H9 (cell line): ENCODE measurements at regions not wholly inside any gene's neighbourhood (a gene's known extent, or its start where the extent isn't known, plus 50 kb on each side); places are given as distances from the start of the nearest gene placed in this dataset.

Source experiments
- DNase-seq: peaks from one replicate; pipeline ENCODE4 v3.0.0-alpha.2; 2017
- H2AFZ ChIP-seq: one replicate; pipeline ENCODE4 v1.6.1; 2013; ENCODE audit warnings: mild to moderate bottlenecking, low read length, control low read depth, moderate library complexity
- H2AK5ac ChIP-seq: 2 replicates; pipeline ENCODE4 v1.6.1; 2013; ENCODE audit warnings: low read length, control low read depth, mixed read lengths; ENCODE audit not compliant: insufficient read length
- H2BK120ac ChIP-seq: one replicate; pipeline ENCODE4 v1.6.1; 2013; ENCODE audit warnings: low read depth, mild to moderate bottlenecking, low read length, control low read depth, inconsistent platforms; ENCODE audit not compliant: poor library complexity, severe bottlenecking
- H2BK12ac ChIP-seq: 2 replicates; pipeline ENCODE4 v1.6.1; 2013; ENCODE audit warnings: low read length, control low read depth, mixed read lengths, low read depth; ENCODE audit not compliant: insufficient read length
- H2BK15ac ChIP-seq: 2 replicates; pipeline ENCODE4 v1.6.1; 2013; ENCODE audit warnings: low read depth, low read length, control low read depth
- H2BK20ac ChIP-seq: one replicate; pipeline ENCODE4 v1.6.1; 2013; ENCODE audit warnings: low read depth, mild to moderate bottlenecking, low read length, control low read depth, inconsistent platforms; ENCODE audit not compliant: poor library complexity, severe bottlenecking
- H2BK5ac ChIP-seq: 2 replicates; pipeline ENCODE4 v1.6.1; 2013; ENCODE audit warnings: low read length, control low read depth, mixed read lengths; ENCODE audit not compliant: insufficient read length
- H3K14ac ChIP-seq: 2 replicates; pipeline ENCODE4 v1.6.1; 2013; ENCODE audit warnings: low read length, control low read depth; ENCODE audit not compliant: insufficient read depth
- H3K18ac ChIP-seq: 2 replicates; pipeline ENCODE4 v1.6.1; 2013; ENCODE audit warnings: low read depth, mild to moderate bottlenecking, mixed read lengths, low read length, control low read depth; ENCODE audit not compliant: insufficient read length
- H3K23ac ChIP-seq: 2 replicates; pipeline ENCODE4 v1.6.1; 2013; ENCODE audit warnings: low read length, control low read depth, mixed read lengths, low read depth; ENCODE audit not compliant: insufficient read length
- H3K23me2 ChIP-seq: 2 replicates; pipeline ENCODE4 v1.6.1; 2013; ENCODE audit warnings: low read depth, mild to moderate bottlenecking, mixed read lengths, low read length, control low read depth; ENCODE audit not compliant: insufficient read length, poor library complexity, severe bottlenecking
- H3K27ac ChIP-seq: 2 replicates; pipeline ENCODE4 v1.5.1; 2013; ENCODE audit warnings: low read length, control low read depth, mixed read lengths, low read depth; ENCODE audit not compliant: insufficient read length
- H3K27me3 ChIP-seq: 2 replicates; pipeline ENCODE4 v1.6.1; 2013; ENCODE audit warnings: low read length, control low read depth, inconsistent platforms; ENCODE audit not compliant: insufficient read depth
- H3K4ac ChIP-seq: 2 replicates; pipeline ENCODE4 v1.6.1; 2013; ENCODE audit warnings: low read depth, mild to moderate bottlenecking, control low read depth, inconsistent platforms, low read length, moderate library complexity
- H3K4me1 ChIP-seq: 2 replicates; pipeline ENCODE4 v1.6.1; 2013; ENCODE audit warnings: low read length, control low read depth, inconsistent platforms; ENCODE audit not compliant: insufficient read depth
- H3K4me2 ChIP-seq: 2 replicates; pipeline ENCODE4 v1.6.1; 2013; ENCODE audit warnings: low read length, control low read depth, mixed read lengths; ENCODE audit not compliant: insufficient read length, insufficient read depth
- H3K56ac ChIP-seq: 2 replicates; pipeline ENCODE4 v1.6.1; 2013; ENCODE audit warnings: low read depth, mild to moderate bottlenecking, mixed read lengths, low read length, control low read depth; ENCODE audit not compliant: insufficient read length
- H3K79me1 ChIP-seq: 2 replicates; pipeline ENCODE4 v1.6.1; 2013; ENCODE audit warnings: low read depth, mild to moderate bottlenecking, moderate library complexity, low read length, control low read depth, inconsistent platforms; ENCODE audit not compliant: insufficient read depth, poor library complexity, severe bottlenecking
- H3K79me2 ChIP-seq: 2 replicates; pipeline ENCODE4 v1.6.1; 2013; ENCODE audit warnings: low read length, control low read depth, inconsistent platforms; ENCODE audit not compliant: insufficient read depth
- H3K9ac ChIP-seq: 2 replicates; pipeline ENCODE4 v1.6.1; 2013; ENCODE audit warnings: low read length, control low read depth, mixed read lengths; ENCODE audit not compliant: insufficient read length; ENCODE audit errors: extremely low read depth
- H3K9me3 ChIP-seq: one replicate; pipeline ENCODE4 v1.6.1; 2013; ENCODE audit warnings: low read depth, low read length, inconsistent platforms; ENCODE audit not compliant: control insufficient read depth
- H3T11ph ChIP-seq: one replicate; pipeline ENCODE4 v1.6.1; 2013; ENCODE audit warnings: mild to moderate bottlenecking, low read length, control low read depth, inconsistent platforms
- H4K20me1 ChIP-seq: one replicate; pipeline ENCODE4 v1.6.1; 2013; ENCODE audit not compliant: control insufficient read depth, insufficient read length, insufficient read depth
- H4K5ac ChIP-seq: 2 replicates; pipeline ENCODE4 v1.6.1; 2013; ENCODE audit warnings: low read depth, mild to moderate bottlenecking, mixed read lengths, low read length, control low read depth; ENCODE audit not compliant: insufficient read length
- H4K8ac ChIP-seq: replicated peaks from 2 replicates; pipeline ENCODE4 v1.6.1; 2013; ENCODE audit warnings: low read length, control low read depth, mixed read lengths, low read depth; ENCODE audit not compliant: insufficient read length
- H4K91ac ChIP-seq: 2 replicates; pipeline ENCODE4 v1.6.1; 2013; ENCODE audit warnings: low read depth, mild to moderate bottlenecking, moderate library complexity, mixed read lengths, low read length, control low read depth; ENCODE audit not compliant: insufficient read length
- H3K27ac Mint-ChIP-seq, 3 experiments: 2 replicates in 2 of 3; 3 replicates in 1 of 3; pipeline ENCODE4 v1.8.0; 2020 to 2021; ENCODE audit warnings: mixed read lengths in 3 of 3, mild to moderate bottlenecking in 1 of 3, moderate library complexity in 1 of 3
- H3K27me3 Mint-ChIP-seq: 2 replicates; pipeline ENCODE4 v1.8.0; 2021; ENCODE audit warnings: low read depth, mild to moderate bottlenecking, moderate library complexity, mixed read lengths
- H3K36me3 Mint-ChIP-seq, 3 experiments: 2 replicates in 2 of 3; 3 replicates in 1 of 3; pipeline ENCODE4 v1.8.0; 2020 to 2021; ENCODE audit warnings: low read depth in 3 of 3, mixed read lengths in 3 of 3; ENCODE audit not compliant: insufficient read depth in 1 of 3
- H3K4me1 Mint-ChIP-seq, 2 experiments: 2 replicates each; pipeline ENCODE4 v1.8.0; 2020; ENCODE audit warnings: mixed read lengths in 2 of 2
- H3K4me3 Mint-ChIP-seq, 2 experiments: 2 replicates in 1 of 2; 3 replicates in 1 of 2; pipeline ENCODE4 v1.8.0; 2020 to 2021; ENCODE audit warnings: mild to moderate bottlenecking in 2 of 2, mixed read lengths in 2 of 2, moderate library complexity in 1 of 2
- H3K9me3 Mint-ChIP-seq, 2 experiments: 2 replicates in 1 of 2; 3 replicates in 1 of 2; pipeline ENCODE4 v1.8.0; 2020; ENCODE audit warnings: mild to moderate bottlenecking in 2 of 2, mixed read lengths in 2 of 2, moderate library complexity in 1 of 2
- WGBS: extraction: QIAGEN DNeasy Blood & Tissue Kit; methylation state at CpG from one replicate; pipeline ENCODE4 v1.1.7; 2013; ENCODE audit warnings: missing lambda C conversion rate, low lambda C conversion rate, mixed read lengths; ENCODE audit not compliant: insufficient read length; ENCODE audit errors: extremely low coverage; 5-methylcytosine and 5-hydroxymethylcytosine counted together
- TF ChIP-seq, protein P1 (sequence below): fragments of 200-600 bp; sonication (generic); conservative IDR thresholded peaks from 3 replicates; pipeline ENCODE4 v1.8.0; 2021; ENCODE audit warnings: antibody characterized with exemption, mild to moderate bottlenecking

DNA sequence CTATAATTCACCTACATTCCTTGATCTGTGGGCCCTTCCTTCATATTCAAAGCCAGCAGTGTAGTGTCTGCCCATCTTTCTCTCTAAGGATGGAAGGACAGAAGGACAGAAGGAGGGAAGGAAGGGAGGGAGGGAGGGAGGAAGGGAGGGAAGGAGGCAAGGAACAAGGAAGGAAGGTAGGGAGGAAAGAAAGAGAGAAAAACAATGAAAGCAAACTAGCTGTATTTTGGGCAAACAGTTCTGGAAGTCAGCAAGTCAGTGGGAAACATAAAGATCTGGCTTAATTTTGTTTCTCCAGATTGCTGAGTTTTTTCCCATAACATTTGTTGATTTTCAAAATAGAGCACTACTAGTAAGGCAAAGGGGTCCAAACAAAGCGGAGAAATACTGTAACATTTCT, 555.2 kb upstream of the EPHA5 start:
- Histone ChIP-seq H2BK20ac (no peak overlapping the region), H3T11ph (no peak overlapping the region), H3K79me1 (no peaks in the 10 kb centered on the region), H2BK12ac (no peak overlapping the region), H3K79me2 (no peaks in the 10 kb centered on the region), H3K4me2 (no peak overlapping the region), H3K9ac (no peak overlapping the region), H4K91ac (no peak overlapping the region), H3K4ac (no peak overlapping the region), H3K27ac (no peak overlapping the region), H3K9me3 (no peaks in the 10 kb centered on the region), H3K23me2 (no peaks in the 10 kb centered on the region), H3K18ac (no peak overlapping the region), H3K23ac (no peak overlapping the region), H3K56ac (no peak overlapping the region), H2BK15ac (no peak overlapping the region), H4K8ac (no peak overlapping the region), H2BK120ac (no peak overlapping the region), H4K20me1 (no peaks in the 10 kb centered on the region), H3K14ac (no peak overlapping the region), H2AK5ac (no peak overlapping the region), H3K27me3 (no peaks in the 10 kb centered on the region), H3K4me1 (no peaks in the 10 kb centered on the region), H2BK5ac (no peak overlapping the region), H4K5ac (no peak overlapping the region), H2AFZ (no peak overlapping the region)
- TF ChIP-seq, protein P1, sequence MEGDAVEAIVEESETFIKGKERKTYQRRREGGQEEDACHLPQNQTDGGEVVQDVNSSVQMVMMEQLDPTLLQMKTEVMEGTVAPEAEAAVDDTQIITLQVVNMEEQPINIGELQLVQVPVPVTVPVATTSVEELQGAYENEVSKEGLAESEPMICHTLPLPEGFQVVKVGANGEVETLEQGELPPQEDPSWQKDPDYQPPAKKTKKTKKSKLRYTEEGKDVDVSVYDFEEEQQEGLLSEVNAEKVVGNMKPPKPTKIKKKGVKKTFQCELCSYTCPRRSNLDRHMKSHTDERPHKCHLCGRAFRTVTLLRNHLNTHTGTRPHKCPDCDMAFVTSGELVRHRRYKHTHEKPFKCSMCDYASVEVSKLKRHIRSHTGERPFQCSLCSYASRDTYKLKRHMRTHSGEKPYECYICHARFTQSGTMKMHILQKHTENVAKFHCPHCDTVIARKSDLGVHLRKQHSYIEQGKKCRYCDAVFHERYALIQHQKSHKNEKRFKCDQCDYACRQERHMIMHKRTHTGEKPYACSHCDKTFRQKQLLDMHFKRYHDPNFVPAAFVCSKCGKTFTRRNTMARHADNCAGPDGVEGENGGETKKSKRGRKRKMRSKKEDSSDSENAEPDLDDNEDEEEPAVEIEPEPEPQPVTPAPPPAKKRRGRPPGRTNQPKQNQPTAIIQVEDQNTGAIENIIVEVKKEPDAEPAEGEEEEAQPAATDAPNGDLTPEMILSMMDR, result no peak
- Mint-ChIP-seq H3K27me3 (no peaks in the 10 kb centered on the region), H3K9me3 (no peaks in the 10 kb centered on the region), H3K36me3 (no peaks in the 10 kb centered on the region), H3K4me3 (no peak overlapping the region), H3K27ac (no peak overlapping the region), H3K4me1 (no peaks in the 10 kb centered on the region)
- WGBS, result no CpG with 5 or more reads among the region's 1 CpG
- no peak for DNase-seq
